HFF-Myc (cell line): ENCODE measurements at regions not wholly inside any gene's neighbourhood (a gene's known extent, or its start where the extent isn't known, plus 50 kb on each side); places are given as distances from the start of the nearest gene placed in this dataset.

Experiments used
- DNase-seq: peaks from one replicate; pipeline ENCODE4 v3.0.0-alpha.2; 2011; ENCODE audit warnings: low read depth; ENCODE audit errors: extremely low read depth
- H3K4me3 ChIP-seq: replicated peaks from 2 replicates; pipeline ENCODE4 v1.5.1; 2011; ENCODE audit warnings: low read depth, mild to moderate bottlenecking, control low read depth, low read length
- CTCF ChIP-seq: IDR thresholded peaks from 2 replicates; pipeline ENCODE4 v1.5.1; 2012; ENCODE audit warnings: mild to moderate bottlenecking, low read depth, low read length, control low read depth; ENCODE audit errors: missing control alignments

GRCh38 chr20:23189341-23189740, 103.2 kb upstream of the CD93 start:
- no peak for DNase-seq
- H3K4me3 ChIP-seq = no peak overlapping the region
- TF ChIP-seq CTCF = no peak

GRCh38 chr20:23188377-23189169, 102.4 kb upstream of the CD93 start:
- no peak for TF ChIP-seq CTCF
- DNase-seq = no peak
- no peak overlapping the region for H3K4me3 ChIP-seq

- no peak overlapping the region for H3K4me3 ChIP-seq
- no peak for DNase-seq
- TF ChIP-seq CTCF = no peak
These were observed 101.6 kb upstream of the CD93 start for GRCh38 chr20:23187751-23188150.

GRCh38 chr20:23186808-23187207, 100.7 kb upstream of the CD93 start:
- TF ChIP-seq CTCF = no peak
- H3K4me3 ChIP-seq = no peak overlapping the region
- DNase-seq = no peak

GRCh38 chr20:23180451-23180921, 94.4 kb upstream of the CD93 start:
- DNase-seq = no peak
- no peak for TF ChIP-seq CTCF
- H3K4me3 ChIP-seq = no peak overlapping the region

GRCh38 chr20:23179766-23180403, 93.8 kb upstream of the CD93 start:
- H3K4me3 ChIP-seq = no peak overlapping the region
- DNase-seq = no peak
- TF ChIP-seq CTCF = no peak
